M059J (cell line): ENCODE measurements at regions not wholly inside any gene's neighbourhood (a gene's known extent, or its start where the extent isn't known, plus 50 kb on each side); places are given as distances from the start of the nearest gene placed in this dataset.

Experiments used
- DNase-seq: peaks from one replicate; pipeline ENCODE4 v3.0.0-alpha.2; 2012; ENCODE audit warnings: low read depth

GRCh38 chr18:40824291-40824690 lies 1130.7 kb upstream of the PIK3C3 start:
- no peak for DNase-seq

GRCh38 chr18:40821596-40822243 lies 1133.3 kb upstream of the PIK3C3 start:
- no peak for DNase-seq

GRCh38 chr18:40812981-40813515 lies 1142.0 kb upstream of the PIK3C3 start:
- DNase-seq: no peak

GRCh38 chr18:40810372-40810771 lies 1144.7 kb upstream of the PIK3C3 start:
- DNase-seq: peak; percentile 88

GRCh38 chr18:40789286-40789685 lies 1165.7 kb upstream of the PIK3C3 start:
- DNase-seq: peak; percentile 60

GRCh38 chr18:40782453-40783130 lies 1172.4 kb upstream of the PIK3C3 start:
- DNase-seq: no peak

- peak; percentile 62 for DNase-seq
Measured at GRCh38 chr18:40769786-40770185, 1185.2 kb upstream of the PIK3C3 start.

GRCh38 chr18:40760251-40760650 lies 1194.8 kb upstream of the PIK3C3 start:
- no peak for DNase-seq

GRCh38 chr18:40754477-40754876 lies 1200.6 kb upstream of the PIK3C3 start:
- DNase-seq: no peak

- DNase-seq: no peak
Measured at GRCh38 chr18:40752316-40752715, 1202.7 kb upstream of the PIK3C3 start.

- DNase-seq: no peak
Measured at GRCh38 chr18:40751186-40751585, 1203.8 kb upstream of the PIK3C3 start.

GRCh38 chr18:40739029-40739428 lies 1216.0 kb upstream of the PIK3C3 start:
- no peak for DNase-seq

- no peak for DNase-seq
Measured at GRCh38 chr18:40738321-40738880, 1216.6 kb upstream of the PIK3C3 start.

- DNase-seq: peak; percentile 34
Measured at GRCh38 chr18:40708726-40709125, 1246.3 kb upstream of the PIK3C3 start.

GRCh38 chr18:40707797-40708196 lies 1247.2 kb upstream of the PIK3C3 start:
- no peak for DNase-seq

- no peak for DNase-seq
Measured at GRCh38 chr18:40698129-40698528, 1256.9 kb upstream of the PIK3C3 start.

- no peak for DNase-seq
Measured at GRCh38 chr18:40695526-40695925, 1259.5 kb upstream of the PIK3C3 start.

GRCh38 chr18:40692871-40693270 lies 1262.2 kb upstream of the PIK3C3 start:
- DNase-seq: peak; percentile 42

GRCh38 chr18:40690062-40690461 lies 1265.0 kb upstream of the PIK3C3 start:
- no peak for DNase-seq

- DNase-seq: peak; percentile 59
Measured at GRCh38 chr18:40687399-40687798, 1267.6 kb upstream of the PIK3C3 start.

- DNase-seq: no peak
Measured at GRCh38 chr18:40686836-40687235, 1268.2 kb upstream of the PIK3C3 start.

- DNase-seq: peak; percentile 53
Measured at GRCh38 chr18:40685219-40685618, 1269.8 kb upstream of the PIK3C3 start.

GRCh38 chr18:40678318-40678717 lies 1276.7 kb upstream of the PIK3C3 start:
- no peak for DNase-seq
